ENCODE measurements at regions not wholly inside any gene's neighbourhood (a gene's known extent, or its start where the extent isn't known, plus 50 kb on each side); places are given as distances from the start of the nearest gene placed in this dataset.
"Not testable (repeated sequence)": the region's sequence is repeated elsewhere in the genome, so short reads cannot be mapped to it uniquely, and the experiment has no call there.

- intact Hi-C loops (cut with micrococcal nuclease): no loop called here
Observed at GRCh38 chr3:95449841-95450240, 1364.6 kb upstream of the EPHA6 start.

- intact Hi-C loops (cut with micrococcal nuclease): no loop called here
Observed at GRCh38 chr3:95453242-95453641, 1361.2 kb upstream of the EPHA6 start.

GRCh38 chr3:95456835-95457234 is 1357.6 kb upstream of the EPHA6 start:
- intact Hi-C loops (cut with micrococcal nuclease): no loop called here

- intact Hi-C loops (cut with micrococcal nuclease): no loop called here
Observed at GRCh38 chr3:95459706-95460105, 1354.7 kb upstream of the EPHA6 start.

GRCh38 chr3:95460274-95460673 is 1354.1 kb upstream of the EPHA6 start:
- intact Hi-C loops (cut with micrococcal nuclease): no loop called here

- intact Hi-C loops (cut with micrococcal nuclease): no loop called here
Observed at GRCh38 chr3:95462161-95462560, 1352.2 kb upstream of the EPHA6 start.

- intact Hi-C loops (cut with micrococcal nuclease): no loop called here
Observed at GRCh38 chr3:95464346-95464745, 1350.0 kb upstream of the EPHA6 start.

- intact Hi-C loops (cut with micrococcal nuclease): no loop called here
Observed at GRCh38 chr3:95468331-95468730, 1346.1 kb upstream of the EPHA6 start.

GRCh38 chr3:95474338-95474737 is 1340.1 kb upstream of the EPHA6 start:
- intact Hi-C loops (cut with micrococcal nuclease): no loop called here

- intact Hi-C loops (cut with micrococcal nuclease): no loop called here
Observed at GRCh38 chr3:95476534-95476933, 1337.9 kb upstream of the EPHA6 start.

- intact Hi-C loops (cut with micrococcal nuclease): no loop called here
Observed at GRCh38 chr3:95506174-95506573, 1308.2 kb upstream of the EPHA6 start.

GRCh38 chr3:95508124-95508523 is 1306.3 kb upstream of the EPHA6 start:
- intact Hi-C loops (cut with micrococcal nuclease): no loop called here

GRCh38 chr3:95511828-95512227 is 1302.6 kb upstream of the EPHA6 start:
- intact Hi-C loops (cut with micrococcal nuclease): no loop called here

GRCh38 chr3:95514260-95514659 is 1300.1 kb upstream of the EPHA6 start:
- intact Hi-C loops (cut with micrococcal nuclease): no loop called here

GRCh38 chr3:95521396-95521795 is 1293.0 kb upstream of the EPHA6 start:
- intact Hi-C loops (cut with micrococcal nuclease): no loop called here

- intact Hi-C loops (cut with micrococcal nuclease): no loop called here
Observed at GRCh38 chr3:95522449-95522848, 1291.9 kb upstream of the EPHA6 start.

GRCh38 chr3:95539950-95540483 is 1274.4 kb upstream of the EPHA6 start:
- intact Hi-C loops (cut with micrococcal nuclease): no loop called here

GRCh38 chr3:95565502-95565901 is 1248.9 kb upstream of the EPHA6 start:
- intact Hi-C loops (cut with micrococcal nuclease): no loop called here

- intact Hi-C loops (cut with micrococcal nuclease): no loop called here
Observed at GRCh38 chr3:95567346-95567745, 1247.0 kb upstream of the EPHA6 start.

GRCh38 chr3:95586754-95587153 is 1227.6 kb upstream of the EPHA6 start:
- intact Hi-C loops (cut with micrococcal nuclease): no loop called here

GRCh38 chr3:95587641-95588040 is 1226.8 kb upstream of the EPHA6 start:
- intact Hi-C loops (cut with micrococcal nuclease): not testable (repeated sequence)

GRCh38 chr3:95588473-95588872 is 1225.9 kb upstream of the EPHA6 start:
- intact Hi-C loops (cut with micrococcal nuclease): no loop called here

GRCh38 chr3:95595416-95596075 is 1218.8 kb upstream of the EPHA6 start:
- intact Hi-C loops (cut with micrococcal nuclease): no loop called here

- intact Hi-C loops (cut with micrococcal nuclease): no loop called here
Observed at GRCh38 chr3:95607926-95608325, 1206.5 kb upstream of the EPHA6 start.
